ENCODE measurements at regions not wholly inside any gene's neighbourhood (a gene's known extent, or its start where the extent isn't known, plus 50 kb on each side); places are given as distances from the start of the nearest gene placed in this dataset.

GRCh38 chr10:28845009-28845682 lies 167.8 kb downstream of the BAMBI start:
- Histone ChIP-seq H3K4me3 (ENCODE audit: low read depth in 1 of 2, low read length in 2 of 2) (no peak overlapping the region), H3K27me3 (ENCODE audit: control insufficient read depth in 1 of 2, insufficient read depth in 2 of 2, low read length in 2 of 2) (no peaks in the 10 kb centered on the region), H3K4me1 (ENCODE audit: insufficient read depth, low read length) (no peaks in the 10 kb centered on the region), H3K36me3 (ENCODE audit: insufficient read depth, low read length) (no peaks in the 10 kb centered on the region), H3K9ac (ENCODE audit: low read length) (no peak overlapping the region), H3K9me3 (ENCODE audit: low read length) (no peaks in the 10 kb centered on the region), H3K27ac (ENCODE audit: low read depth, low read length) (no peak overlapping the region)

- H3K27ac ChIP-seq (ENCODE audit: low read depth, low read length): no peak overlapping the region
- peaks cover 0 to 4% of the 10 kb centered on the region in 2 donors for H3K27me3 ChIP-seq (ENCODE audit: control insufficient read depth in 1 of 2, insufficient read depth in 2 of 2, low read length in 2 of 2)
- H3K4me1 ChIP-seq (ENCODE audit: insufficient read depth, low read length): no peaks in the 10 kb centered on the region
- no peaks in the 10 kb centered on the region for H3K36me3 ChIP-seq (ENCODE audit: insufficient read depth, low read length)
- H3K9ac ChIP-seq (ENCODE audit: low read length): no peak overlapping the region
- H3K4me3 ChIP-seq (ENCODE audit: low read depth in 1 of 2, low read length in 2 of 2): no peak overlapping the region
- no peaks in the 10 kb centered on the region for H3K9me3 ChIP-seq (ENCODE audit: low read length)
These were observed 172.0 kb downstream of the BAMBI start for GRCh38 chr10:28849309-28849708.

- Histone ChIP-seq H3K9me3 (ENCODE audit: low read length) (no peaks in the 10 kb centered on the region), H3K9ac (ENCODE audit: low read length) (no peak overlapping the region), H3K36me3 (ENCODE audit: insufficient read depth, low read length) (no peaks in the 10 kb centered on the region), H3K4me3 (ENCODE audit: low read depth in 1 of 2, low read length in 2 of 2) (no peak overlapping the region), H3K27ac (ENCODE audit: low read depth, low read length) (no peak overlapping the region), H3K4me1 (ENCODE audit: insufficient read depth, low read length) (no peaks in the 10 kb centered on the region), H3K27me3 (ENCODE audit: control insufficient read depth in 1 of 2, insufficient read depth in 2 of 2, low read length in 2 of 2) (peaks cover 0 to 4% of the 10 kb centered on the region in 2 donors)
These were observed 172.5 kb downstream of the BAMBI start for GRCh38 chr10:28849821-28850220.

GRCh38 chr10:28850784-28851183 lies 173.5 kb downstream of the BAMBI start:
- Histone ChIP-seq H3K27ac (ENCODE audit: low read depth, low read length) (no peak overlapping the region), H3K4me1 (ENCODE audit: insufficient read depth, low read length) (no peaks in the 10 kb centered on the region), H3K27me3 (ENCODE audit: control insufficient read depth in 1 of 2, insufficient read depth in 2 of 2, low read length in 2 of 2) (peaks cover 0 to 4% of the 10 kb centered on the region in 2 donors)

GRCh38 chr10:28853195-28853594 lies 175.9 kb downstream of the BAMBI start:
- Histone ChIP-seq H3K27me3 (ENCODE audit: control insufficient read depth in 1 of 2, insufficient read depth in 2 of 2, low read length in 2 of 2) (peaks cover 0 to 4% of the 10 kb centered on the region in 2 donors), H3K4me3 (ENCODE audit: low read depth in 1 of 2, low read length in 2 of 2) (no peak overlapping the region), H3K36me3 (ENCODE audit: insufficient read depth, low read length) (no peaks in the 10 kb centered on the region), H3K9me3 (ENCODE audit: low read length) (no peaks in the 10 kb centered on the region), H3K27ac (ENCODE audit: low read depth, low read length) (no peak overlapping the region), H3K9ac (ENCODE audit: low read length) (no peak overlapping the region), H3K4me1 (ENCODE audit: insufficient read depth, low read length) (no peaks in the 10 kb centered on the region)

More at GRCh38 chr10:28850784-28851183, 173.5 kb downstream of the BAMBI start:
- H3K36me3 ChIP-seq (ENCODE audit: insufficient read depth, low read length): no peaks in the 10 kb centered on the region
- no peak overlapping the region for H3K9ac ChIP-seq (ENCODE audit: low read length)
- H3K9me3 ChIP-seq (ENCODE audit: low read length): no peaks in the 10 kb centered on the region
- no peak overlapping the region for H3K4me3 ChIP-seq (ENCODE audit: low read depth in 1 of 2, low read length in 2 of 2)

GRCh38 chr10:28857164-28857563 lies 179.8 kb downstream of the BAMBI start:
- no peaks in the 10 kb centered on the region for H3K9me3 ChIP-seq (ENCODE audit: low read length)
- H3K27ac ChIP-seq (ENCODE audit: low read depth, low read length): no peak overlapping the region
- no peaks in the 10 kb centered on the region for H3K36me3 ChIP-seq (ENCODE audit: insufficient read depth, low read length)
- no peaks in the 10 kb centered on the region for H3K4me1 ChIP-seq (ENCODE audit: insufficient read depth, low read length)
- H3K4me3 ChIP-seq (ENCODE audit: low read depth in 1 of 2, low read length in 2 of 2): no peak overlapping the region
- peaks cover 0 to 4% of the 10 kb centered on the region in 2 donors for H3K27me3 ChIP-seq (ENCODE audit: control insufficient read depth in 1 of 2, insufficient read depth in 2 of 2, low read length in 2 of 2)
- H3K9ac ChIP-seq (ENCODE audit: low read length): no peak overlapping the region

GRCh38 chr10:28858646-28859045 lies 181.3 kb downstream of the BAMBI start:
- H3K27ac ChIP-seq (ENCODE audit: low read depth, low read length): no peak overlapping the region
- H3K9me3 ChIP-seq (ENCODE audit: low read length): no peaks in the 10 kb centered on the region
- H3K4me3 ChIP-seq (ENCODE audit: low read depth in 1 of 2, low read length in 2 of 2): no peak overlapping the region
- H3K27me3 ChIP-seq (ENCODE audit: control insufficient read depth in 1 of 2, insufficient read depth in 2 of 2, low read length in 2 of 2): no peaks in the 10 kb centered on the region
- no peak overlapping the region for H3K9ac ChIP-seq (ENCODE audit: low read length)
- no peaks in the 10 kb centered on the region for H3K36me3 ChIP-seq (ENCODE audit: insufficient read depth, low read length)
- no peaks in the 10 kb centered on the region for H3K4me1 ChIP-seq (ENCODE audit: insufficient read depth, low read length)

- H3K9ac ChIP-seq (ENCODE audit: low read length): no peak overlapping the region
- H3K27me3 ChIP-seq (ENCODE audit: control insufficient read depth in 1 of 2, insufficient read depth in 2 of 2, low read length in 2 of 2): no peaks in the 10 kb centered on the region
- H3K27ac ChIP-seq (ENCODE audit: low read depth, low read length): no peak overlapping the region
- H3K9me3 ChIP-seq (ENCODE audit: low read length): no peaks in the 10 kb centered on the region
- no peaks in the 10 kb centered on the region for H3K36me3 ChIP-seq (ENCODE audit: insufficient read depth, low read length)
- no peaks in the 10 kb centered on the region for H3K4me1 ChIP-seq (ENCODE audit: insufficient read depth, low read length)
- no peak overlapping the region for H3K4me3 ChIP-seq (ENCODE audit: low read depth in 1 of 2, low read length in 2 of 2)
These were observed 182.5 kb downstream of the BAMBI start for GRCh38 chr10:28859791-28860190.

- Histone ChIP-seq H3K27ac (ENCODE audit: low read depth, low read length) (no peak overlapping the region), H3K4me3 (ENCODE audit: low read depth in 1 of 2, low read length in 2 of 2) (no peak overlapping the region), H3K9ac (ENCODE audit: low read length) (no peak overlapping the region), H3K27me3 (ENCODE audit: control insufficient read depth in 1 of 2, insufficient read depth in 2 of 2, low read length in 2 of 2) (no peaks in the 10 kb centered on the region), H3K4me1 (ENCODE audit: insufficient read depth, low read length) (no peaks in the 10 kb centered on the region), H3K9me3 (ENCODE audit: low read length) (no peaks in the 10 kb centered on the region), H3K36me3 (ENCODE audit: insufficient read depth, low read length) (no peaks in the 10 kb centered on the region)
These were observed 184.9 kb downstream of the BAMBI start for GRCh38 chr10:28862219-28862618.

- H3K36me3 ChIP-seq (ENCODE audit: insufficient read depth, low read length): no peaks in the 10 kb centered on the region
- no peak overlapping the region for H3K27ac ChIP-seq (ENCODE audit: low read depth, low read length)
- no peaks in the 10 kb centered on the region for H3K4me1 ChIP-seq (ENCODE audit: insufficient read depth, low read length)
- no peaks in the 10 kb centered on the region for H3K27me3 ChIP-seq (ENCODE audit: control insufficient read depth in 1 of 2, insufficient read depth in 2 of 2, low read length in 2 of 2)
- no peaks in the 10 kb centered on the region for H3K9me3 ChIP-seq (ENCODE audit: low read length)
- no peak overlapping the region for H3K9ac ChIP-seq (ENCODE audit: low read length)
- no peak overlapping the region for H3K4me3 ChIP-seq (ENCODE audit: low read depth in 1 of 2, low read length in 2 of 2)
These were observed 192.4 kb downstream of the BAMBI start for GRCh38 chr10:28869606-28870201.

- Histone ChIP-seq H3K4me1 (ENCODE audit: insufficient read depth, low read length) (no peaks in the 10 kb centered on the region), H3K4me3 (ENCODE audit: low read depth in 1 of 2, low read length in 2 of 2) (no peak overlapping the region), H3K36me3 (ENCODE audit: insufficient read depth, low read length) (no peaks in the 10 kb centered on the region), H3K27me3 (ENCODE audit: control insufficient read depth in 1 of 2, insufficient read depth in 2 of 2, low read length in 2 of 2) (no peaks in the 10 kb centered on the region), H3K9ac (ENCODE audit: low read length) (no peak overlapping the region), H3K9me3 (ENCODE audit: low read length) (no peaks in the 10 kb centered on the region), H3K27ac (ENCODE audit: low read depth, low read length) (no peak overlapping the region)
These were observed 194.3 kb downstream of the BAMBI start for GRCh38 chr10:28871665-28872064.

Data from muscle layer of colon (tissue), 2 donors.